Neural cell (in vitro differentiated cells): ENCODE measurements at regions not wholly inside any gene's neighbourhood (a gene's known extent, or its start where the extent isn't known, plus 50 kb on each side); places are given as distances from the start of the nearest gene placed in this dataset.
"Not testable (repeated sequence)": the region's sequence is repeated elsewhere in the genome, so short reads cannot be mapped to it uniquely, and the experiment has no call there.

Experiments used
- H2AFZ ChIP-seq: fragments of 200-600, 300-800 bp; sonication (generic), shearing (Covaris generic); 2 replicates; pipeline ENCODE4 v1.6.0; 2014; ENCODE audit warnings: low read depth, mild to moderate bottlenecking, antibody characterized with exemption, low read length, moderate library complexity
- H3F3A ChIP-seq: fragments of 200-600 bp; shearing (Covaris generic); 2 replicates; pipeline ENCODE4 v1.6.1; 2016; ENCODE audit warnings: mild to moderate bottlenecking, moderate library complexity, mixed read lengths, antibody characterized with exemption, low read length; ENCODE audit not compliant: insufficient read depth, poor library complexity, severe bottlenecking
- H3K27ac ChIP-seq: fragments of 200-600, 300-800 bp; sonication (generic), shearing (Covaris generic); 2 replicates; pipeline ENCODE4 v1.5.1; 2014; ENCODE audit warnings: mild to moderate bottlenecking, low read length, moderate library complexity
- H3K27me3 ChIP-seq: fragments of 300-800, 200-600 bp; sonication (generic), shearing (Covaris generic); 2 replicates; pipeline ENCODE4 v1.6.0; 2014; ENCODE audit warnings: mild to moderate bottlenecking, low read depth, low read length, moderate library complexity; ENCODE audit not compliant: insufficient read depth
- H3K36me3 ChIP-seq: fragments of 300-800, 200-600 bp; sonication (generic), shearing (Covaris generic); 2 replicates; pipeline ENCODE4 v1.5.1; 2014; ENCODE audit warnings: mild to moderate bottlenecking, antibody characterized with exemption, low read length, moderate library complexity; ENCODE audit not compliant: insufficient read depth
- H3K4me2 ChIP-seq: fragments of 300-800, 200-600 bp; sonication (generic), shearing (Covaris generic); 2 replicates; pipeline ENCODE4 v1.6.0; 2014; ENCODE audit warnings: mild to moderate bottlenecking, low read length
- H3K4me3 ChIP-seq: fragments of 300-800, 200-600 bp; sonication (generic), shearing (Covaris generic); 2 replicates; pipeline ENCODE4 v1.5.1; 2014; ENCODE audit warnings: mild to moderate bottlenecking, low read length, moderate library complexity
- H3K79me2 ChIP-seq: fragments of 200-600 bp; shearing (Covaris generic); replicated peaks from 2 replicates; pipeline ENCODE4 v1.6.0; 2014; ENCODE audit warnings: mild to moderate bottlenecking, low read length, moderate library complexity; ENCODE audit not compliant: insufficient read depth
- H3K9ac ChIP-seq: fragments of 300-800, 200-600 bp; sonication (generic), shearing (Covaris generic); 2 replicates; pipeline ENCODE4 v1.6.1; 2016; ENCODE audit warnings: mild to moderate bottlenecking, low read length, mixed read lengths
- H3K9me2 ChIP-seq: fragments of 200-600 bp; shearing (Covaris generic); 2 replicates; pipeline ENCODE4 v1.6.1; 2016; ENCODE audit warnings: mild to moderate bottlenecking, low read length, mixed read lengths; ENCODE audit not compliant: insufficient read depth
- H3K9me3 ChIP-seq: fragments of 200-600, 300-800 bp; sonication (generic), shearing (Covaris generic); 2 replicates; pipeline ENCODE4 v1.6.1; 2016; ENCODE audit warnings: mild to moderate bottlenecking, mixed run types, low read length, moderate library complexity, mixed read lengths
- H4K20me1 ChIP-seq: fragments of 200-600 bp; shearing (Covaris generic); 2 replicates; pipeline ENCODE4 v1.6.1; 2016; ENCODE audit warnings: mild to moderate bottlenecking, mixed run types; ENCODE audit not compliant: insufficient read depth
- CTCF ChIP-seq: fragments of 450-650 bp; IDR thresholded peaks from 2 replicates; pipeline ENCODE4 v1.5.1; 2014; ENCODE audit warnings: antibody characterized with exemption, mild to moderate bottlenecking, moderate library complexity; ENCODE audit not compliant: poor library complexity, severe bottlenecking
- EP300 ChIP-seq: fragments of 450-650 bp; conservative IDR thresholded peaks from 2 replicates; pipeline ENCODE4 v1.6.1; 2014; ENCODE audit warnings: antibody characterized with exemption, mild to moderate bottlenecking, moderate library complexity; ENCODE audit not compliant: poor library complexity, severe bottlenecking
- EZH2 ChIP-seq: fragments of 200-600, 300-800 bp; shearing (Covaris generic), sonication (generic); IDR thresholded peaks from 2 replicates; pipeline ENCODE4 v1.6.1; 2014; ENCODE audit warnings: antibody characterized with exemption, low read length, borderline replicate concordance, mild to moderate bottlenecking; ENCODE audit not compliant: insufficient read depth, poor library complexity, severe bottlenecking
- MXI1 ChIP-seq: fragments of 450-650 bp; conservative IDR thresholded peaks from 2 replicates; pipeline ENCODE4 v1.6.1; 2014; ENCODE audit warnings: antibody characterized with exemption, mild to moderate bottlenecking; ENCODE audit not compliant: poor library complexity, severe bottlenecking
- POLR2AphosphoS5 ChIP-seq: IDR thresholded peaks from 2 replicates; pipeline ENCODE4 v1.6.1; 2012
- RAD21 ChIP-seq: fragments of 450-650 bp; conservative IDR thresholded peaks from 2 replicates; pipeline ENCODE4 v1.6.1; 2014; ENCODE audit warnings: antibody characterized with exemption, mild to moderate bottlenecking, moderate library complexity
- REST ChIP-seq: IDR thresholded peaks from 2 replicates; pipeline ENCODE4 v1.6.1; 2012; ENCODE audit warnings: borderline replicate concordance
- SMC3 ChIP-seq: fragments of 450-650 bp; conservative IDR thresholded peaks from 2 replicates; pipeline ENCODE4 v1.6.1; 2014; ENCODE audit warnings: antibody characterized with exemption, mild to moderate bottlenecking, moderate library complexity; ENCODE audit not compliant: poor library complexity
- TAF1 ChIP-seq: IDR thresholded peaks from 2 replicates; pipeline ENCODE4 v1.6.1; 2012; ENCODE audit warnings: low read depth

GRCh38 chr13:100764937-100765336 lies 90.3 kb upstream of the TMTC4 start:
- Histone ChIP-seq H3K27ac (no peak overlapping the region), H3K4me2 (no peak overlapping the region), H3K4me3 (no peak overlapping the region), H3K27me3 (no peaks in the 10 kb centered on the region), H3K79me2 (no peaks in the 10 kb centered on the region), H3F3A (no peaks in the 10 kb centered on the region), H3K9me2 (no peaks in the 10 kb centered on the region), H3K9ac (no peak overlapping the region), H2AFZ (no peak overlapping the region), H3K36me3 (no peaks in the 10 kb centered on the region), H3K9me3 (no peaks in the 10 kb centered on the region), H4K20me1 (no peaks in the 10 kb centered on the region)
- no peak for TF ChIP-seq MXI1
- no peak for TF ChIP-seq SMC3
- TF ChIP-seq POLR2AphosphoS5, result no peak
- no peak for TF ChIP-seq RAD21
- TF ChIP-seq REST, result no peak
- no peak for TF ChIP-seq EP300
- TF ChIP-seq TAF1, result no peak
- no peak for TF ChIP-seq CTCF
- TF ChIP-seq EZH2, result no peak

GRCh38 chr13:100762126-100762525 lies 87.5 kb upstream of the TMTC4 start:
- not testable (repeated sequence) for H3K27me3 ChIP-seq, H3K9me2 ChIP-seq, H3K9me3 ChIP-seq, H3K4me3 ChIP-seq, H3K36me3 ChIP-seq, H3F3A ChIP-seq, H3K9ac ChIP-seq, H4K20me1 ChIP-seq, H2AFZ ChIP-seq, H3K27ac ChIP-seq, H3K79me2 ChIP-seq, H3K4me2 ChIP-seq

- H3F3A ChIP-seq, result no peaks in the 10 kb centered on the region
- no peak for TF ChIP-seq RAD21
- TF ChIP-seq EP300, result no peak
- no peak for TF ChIP-seq SMC3
- no peak for TF ChIP-seq REST
- no peak for TF ChIP-seq POLR2AphosphoS5
- TF ChIP-seq CTCF, result no peak
- TF ChIP-seq TAF1, result no peak
- no peak for TF ChIP-seq MXI1
- no peak for TF ChIP-seq EZH2
- H3K27me3 ChIP-seq, result no peaks in the 10 kb centered on the region
- no peak overlapping the region for H3K4me2 ChIP-seq
- no peak overlapping the region for H3K9ac ChIP-seq
- H3K4me3 ChIP-seq, result no peak overlapping the region
- no peaks in the 10 kb centered on the region for H4K20me1 ChIP-seq
- H3K9me3 ChIP-seq, result no peaks in the 10 kb centered on the region
- no peaks in the 10 kb centered on the region for H3K36me3 ChIP-seq
- no peaks in the 10 kb centered on the region for H3K9me2 ChIP-seq
- H3K79me2 ChIP-seq, result no peaks in the 10 kb centered on the region
- no peak overlapping the region for H2AFZ ChIP-seq
- H3K27ac ChIP-seq, result no peak overlapping the region
These were observed 81.3 kb upstream of the TMTC4 start for GRCh38 chr13:100755891-100756290.
